ENCODE measurements at regions not wholly inside any gene's neighbourhood (a gene's known extent, or its start where the extent isn't known, plus 50 kb on each side); places are given as distances from the start of the nearest gene placed in this dataset.
"Not testable (repeated sequence)": the region's sequence is repeated elsewhere in the genome, so short reads cannot be mapped to it uniquely, and the experiment has no call there.

DNA sequence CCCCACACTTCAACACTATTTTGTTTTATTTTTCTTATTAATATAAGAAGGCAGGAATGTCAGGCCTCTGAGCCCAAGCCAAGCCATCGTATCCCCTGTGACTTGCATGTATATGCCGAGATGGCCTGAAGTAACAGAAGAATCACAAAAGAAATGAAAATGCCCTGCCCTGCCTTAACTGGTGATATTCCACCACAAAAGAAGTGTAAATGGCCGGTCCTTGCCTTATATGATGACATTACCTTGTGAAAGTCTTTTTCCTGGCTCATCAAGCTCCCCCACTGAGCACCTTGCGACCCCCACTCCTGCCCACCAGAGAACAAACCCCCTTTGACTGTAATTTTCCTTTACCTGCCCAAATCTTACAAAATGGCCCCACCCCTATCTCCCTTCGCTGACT lies 272.6 kb downstream of the SATB2 start:
- WGBS (ENCODE audit: insufficient coverage, low coverage, missing lambda C conversion rate) = 0% methylated on average over 3 of the region's 5 CpGs
- POLR2A ChIA-PET; H3K4me3 ChIP-seq; H3K4me2 ChIP-seq (ENCODE audit: insufficient read depth, low read length); in situ Hi-C loops (cut with MboI); DNase-seq (ENCODE audit: extremely low read depth in 1 of 4, low spot score in 3 of 4); H3K9me3 ChIP-seq (replicated peaks; ENCODE audit: control insufficient read depth, insufficient read depth, low read depth, low read length); H3K79me2 ChIP-seq (ENCODE audit: control insufficient read depth, insufficient read depth, low read length); intact Hi-C loops (cut with micrococcal nuclease); BruUV-seq (replicated peaks); H2AFZ ChIP-seq (ENCODE audit: low read depth, low read length); H3K27me3 ChIP-seq (ENCODE audit: control insufficient read depth in 2 of 2, insufficient read depth in 2 of 2, low read length in 2 of 2); H3K9me1 ChIP-seq (ENCODE audit: control insufficient read depth, insufficient read depth, low read length); CTCF ChIA-PET (ENCODE audit: low intra/inter-chr PET ratio); H3K4me1 ChIP-seq (replicated peaks in 1 of 2; ENCODE audit: control insufficient read depth in 2 of 2, insufficient read depth in 2 of 2, low read length in 2 of 2); H3K36me3 ChIP-seq (ENCODE audit: control insufficient read depth, insufficient read depth, low read length); H4K20me1 ChIP-seq (replicated peaks; ENCODE audit: control insufficient read depth, insufficient read depth, low read length); H3K9ac ChIP-seq (ENCODE audit: insufficient read depth in 1 of 2, low read depth in 2 of 2, low read length in 2 of 2); FAIRE-seq; H3K27ac ChIP-seq (ENCODE audit: extremely low read depth, low read depth, low read length); ATAC-seq: not testable (repeated sequence)

DNA sequence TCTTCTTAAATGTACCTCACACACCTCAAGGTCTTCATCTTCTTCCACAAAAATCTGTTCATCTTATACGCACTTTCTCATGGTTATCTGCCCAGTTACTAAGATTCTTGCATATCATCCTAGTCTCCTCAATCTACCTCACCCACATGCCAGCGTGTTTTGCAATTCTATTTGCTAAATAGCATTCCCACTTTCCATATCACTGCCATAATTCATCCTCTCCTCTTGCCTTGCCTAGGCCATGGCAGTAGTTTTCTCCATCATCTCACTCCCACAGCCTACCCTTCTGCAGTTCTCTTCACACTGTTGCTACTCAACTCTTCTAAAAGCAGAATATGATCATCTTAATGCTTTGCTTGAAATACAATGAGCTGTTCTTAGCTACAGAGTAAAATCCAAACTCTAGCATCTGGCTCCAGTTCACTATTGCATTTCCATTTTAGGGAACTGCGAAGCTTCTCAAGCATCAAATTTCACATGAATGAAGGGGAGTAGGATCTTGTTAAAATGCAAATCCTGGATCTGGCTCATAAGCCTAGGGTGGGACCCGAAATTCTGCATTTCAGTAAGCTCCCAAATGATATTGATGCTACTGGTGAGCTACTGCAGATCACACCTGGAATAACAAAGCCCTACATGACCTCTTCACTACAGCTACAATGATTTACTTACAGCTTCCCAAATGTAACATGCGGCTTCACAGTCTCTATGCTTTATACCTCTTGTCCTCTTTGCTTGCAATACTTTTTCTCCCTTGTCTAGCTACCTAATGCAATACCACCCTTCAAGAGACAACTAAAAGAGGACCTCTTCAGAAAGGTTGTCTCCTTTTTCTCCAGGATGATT lies 293.9 kb downstream of the SATB2 start:
- Histone ChIP-seq H3K27ac (ENCODE audit: extremely low read depth, low read depth, low read length) (no peak overlapping the region), H3K4me1 (replicated peaks in 1 of 2; ENCODE audit: control insufficient read depth in 2 of 2, insufficient read depth in 2 of 2, low read length in 2 of 2) (no peaks in the 10 kb centered on the region), H3K4me2 (ENCODE audit: insufficient read depth, low read length) (no peak overlapping the region), H4K20me1 (replicated peaks; ENCODE audit: control insufficient read depth, insufficient read depth, low read length) (no peaks in the 10 kb centered on the region), H2AFZ (ENCODE audit: low read depth, low read length) (no peak overlapping the region), H3K9me3 (replicated peaks; ENCODE audit: control insufficient read depth, insufficient read depth, low read depth, low read length) (no peaks in the 10 kb centered on the region), H3K9me1 (ENCODE audit: control insufficient read depth, insufficient read depth, low read length) (no peaks in the 10 kb centered on the region), H3K36me3 (ENCODE audit: control insufficient read depth, insufficient read depth, low read length) (no peaks in the 10 kb centered on the region), H3K27me3 (ENCODE audit: control insufficient read depth in 2 of 2, insufficient read depth in 2 of 2, low read length in 2 of 2) (no peaks in the 10 kb centered on the region), H3K9ac (ENCODE audit: insufficient read depth in 1 of 2, low read depth in 2 of 2, low read length in 2 of 2) (no peak overlapping the region), H3K79me2 (ENCODE audit: control insufficient read depth, insufficient read depth, low read length) (no peaks in the 10 kb centered on the region), H3K4me3 (no peak overlapping the region)
- intact Hi-C loops (cut with micrococcal nuclease) = no loop called here
- ChIA-PET POLR2A (interaction anchor here (0.7 kb wide), 1 partner anchor 14 kb away, joined by 3 read pairs; no protein-coding TSS in a partner anchor), CTCF (ENCODE audit: low intra/inter-chr PET ratio) (no interaction called here)
- no TSS peak for BruUV-seq (replicated peaks)
- FAIRE-seq = no peak
- 0% methylated on average over 5 of the region's 5 CpGs for WGBS (ENCODE audit: insufficient coverage, low coverage, missing lambda C conversion rate)
- no peak for ATAC-seq
- in situ Hi-C loops (cut with MboI) = no loop called here
- DNase-seq (ENCODE audit: extremely low read depth in 1 of 4, low spot score in 3 of 4) = no peak
- TF ChIP-seq, protein P1, sequence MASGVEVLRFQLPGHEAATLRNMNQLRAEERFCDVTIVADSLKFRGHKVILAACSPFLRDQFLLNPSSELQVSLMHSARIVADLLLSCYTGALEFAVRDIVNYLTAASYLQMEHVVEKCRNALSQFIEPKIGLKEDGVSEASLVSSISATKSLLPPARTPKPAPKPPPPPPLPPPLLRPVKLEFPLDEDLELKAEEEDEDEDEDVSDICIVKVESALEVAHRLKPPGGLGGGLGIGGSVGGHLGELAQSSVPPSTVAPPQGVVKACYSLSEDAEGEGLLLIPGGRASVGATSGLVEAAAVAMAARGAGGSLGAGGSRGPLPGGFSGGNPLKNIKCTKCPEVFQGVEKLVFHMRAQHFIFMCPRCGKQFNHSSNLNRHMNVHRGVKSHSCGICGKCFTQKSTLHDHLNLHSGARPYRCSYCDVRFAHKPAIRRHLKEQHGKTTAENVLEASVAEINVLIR (CRISPR knock-in tag; IDR thresholded peaks at IDR 0.05) = no peak
- no peak for TF ChIP-seq RUNX1 (IDR thresholded peaks at IDR 0.05; ENCODE audit: low read depth)
- no peak for TF ChIP-seq MCM3 (IDR thresholded peaks at IDR 0.05)
- no peak for TF ChIP-seq ZNF143 (CRISPR knock-in tag; IDR thresholded peaks at IDR 0.05)
- TF ChIP-seq FOXK1 (CRISPR knock-in tag; IDR thresholded peaks at IDR 0.05; ENCODE audit: borderline replicate concordance) = no peak
- TF ChIP-seq CHD1 (IDR thresholded peaks at IDR 0.05; ENCODE audit: low read length) = no peak
- TF ChIP-seq WHSC1 (IDR thresholded peaks at IDR 0.05; ENCODE audit: low read length) = no peak
- no peak for TF ChIP-seq KDM5B (IDR thresholded peaks at IDR 0.05; ENCODE audit: insufficient replicate concordance, low read depth, low read length)
- TF ChIP-seq PYGO2 (tag; IDR thresholded peaks at IDR 0.05) = no peak
- TF ChIP-seq SP2 (IDR thresholded peaks at IDR 0.05; ENCODE audit: extremely low read depth, low read depth, low read length, poor library complexity, severe bottlenecking) = no peak
- TF ChIP-seq MTF1 (CRISPR knock-in tag; IDR thresholded peaks at IDR 0.05; ENCODE audit: borderline replicate concordance) = no peak
- no peak for TF ChIP-seq SMARCB1 (IDR thresholded peaks at IDR 0.05; ENCODE audit: insufficient read length, low read depth)
- TF ChIP-seq MAZ (CRISPR knock-in tag; conservative IDR thresholded peaks at IDR 0.05 in 1 of 2, IDR thresholded peaks at IDR 0.05 in 1 of 2) = no peak
- TF ChIP-seq CHD4 (IDR thresholded peaks at IDR 0.05; ENCODE audit: insufficient read depth, insufficient replicate concordance, low read depth, low read length, poor library complexity, severe bottlenecking) = no peak
- TF ChIP-seq ZNF175 (CRISPR knock-in tag; IDR thresholded peaks at IDR 0.05; ENCODE audit: low read depth) = no peak
